ENCODE measurements at regions not wholly inside any gene's neighbourhood (a gene's known extent, or its start where the extent isn't known, plus 50 kb on each side); places are given as distances from the start of the nearest gene placed in this dataset.

DNA sequence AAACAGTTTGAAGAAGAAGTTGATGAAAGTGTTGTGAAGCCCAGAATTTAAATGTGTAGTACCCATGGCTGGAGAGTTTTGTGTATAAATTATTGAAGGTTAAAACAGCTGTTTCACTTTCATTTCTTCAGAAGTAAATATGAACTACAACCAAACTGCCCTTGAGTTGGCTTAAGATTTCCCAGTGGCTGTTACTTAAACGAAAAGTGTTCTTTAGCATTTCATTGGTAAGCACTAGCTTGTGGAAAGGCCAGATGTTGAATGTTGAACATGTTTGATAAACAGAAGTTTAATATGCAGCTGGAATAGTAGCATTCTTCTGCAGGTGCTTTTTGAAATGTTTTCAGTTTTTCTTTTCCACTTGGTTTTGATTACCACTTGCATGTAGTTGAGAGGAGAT, 83.2 kb upstream of the TNRC6B start:
- TF ChIP-seq MAX (IDR thresholded peaks at IDR 0.05), result no peak
- TF ChIP-seq, protein P1, sequence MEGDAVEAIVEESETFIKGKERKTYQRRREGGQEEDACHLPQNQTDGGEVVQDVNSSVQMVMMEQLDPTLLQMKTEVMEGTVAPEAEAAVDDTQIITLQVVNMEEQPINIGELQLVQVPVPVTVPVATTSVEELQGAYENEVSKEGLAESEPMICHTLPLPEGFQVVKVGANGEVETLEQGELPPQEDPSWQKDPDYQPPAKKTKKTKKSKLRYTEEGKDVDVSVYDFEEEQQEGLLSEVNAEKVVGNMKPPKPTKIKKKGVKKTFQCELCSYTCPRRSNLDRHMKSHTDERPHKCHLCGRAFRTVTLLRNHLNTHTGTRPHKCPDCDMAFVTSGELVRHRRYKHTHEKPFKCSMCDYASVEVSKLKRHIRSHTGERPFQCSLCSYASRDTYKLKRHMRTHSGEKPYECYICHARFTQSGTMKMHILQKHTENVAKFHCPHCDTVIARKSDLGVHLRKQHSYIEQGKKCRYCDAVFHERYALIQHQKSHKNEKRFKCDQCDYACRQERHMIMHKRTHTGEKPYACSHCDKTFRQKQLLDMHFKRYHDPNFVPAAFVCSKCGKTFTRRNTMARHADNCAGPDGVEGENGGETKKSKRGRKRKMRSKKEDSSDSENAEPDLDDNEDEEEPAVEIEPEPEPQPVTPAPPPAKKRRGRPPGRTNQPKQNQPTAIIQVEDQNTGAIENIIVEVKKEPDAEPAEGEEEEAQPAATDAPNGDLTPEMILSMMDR (IDR thresholded peaks at IDR 0.05; ENCODE audit: low read depth, low read length, missing input control), result no peak

Measured in liver (tissue), 2 donors.